GM18511 (cell line): ENCODE measurements at regions not wholly inside any gene's neighbourhood (a gene's known extent, or its start where the extent isn't known, plus 50 kb on each side); places are given as distances from the start of the nearest gene placed in this dataset.

Experiments used
- ATAC-seq: cut with Tn5 transposase; IDR thresholded peaks from one replicate; pipeline ENCODE4 v1.9.1; 2021; ENCODE audit warnings: mild to moderate bottlenecking, moderate library complexity; ENCODE audit not compliant: unreplicated experiment

GRCh38 chr16:86414991-86415740, 95.2 kb upstream of the FOXF1 start:
- no peak for ATAC-seq

DNA sequence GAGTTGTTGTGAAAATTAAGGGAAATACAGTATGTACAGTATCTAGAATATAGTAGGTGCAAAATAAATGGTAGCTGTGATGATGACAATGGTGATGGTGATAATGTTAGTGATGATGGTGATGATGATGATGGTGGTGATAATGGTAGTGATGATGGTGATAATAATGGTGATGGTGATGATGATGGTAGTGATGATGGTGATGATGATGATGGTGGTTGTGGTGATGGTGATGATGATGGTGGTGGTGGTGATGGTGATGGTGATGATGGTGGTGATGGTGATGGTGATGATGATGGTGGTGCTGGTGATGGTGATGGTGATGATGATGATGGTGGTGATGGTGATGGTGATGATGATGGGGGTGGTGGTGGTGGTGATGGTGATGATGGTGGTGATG, 91.3 kb upstream of the FOXF1 start:
- no peak for ATAC-seq

DNA sequence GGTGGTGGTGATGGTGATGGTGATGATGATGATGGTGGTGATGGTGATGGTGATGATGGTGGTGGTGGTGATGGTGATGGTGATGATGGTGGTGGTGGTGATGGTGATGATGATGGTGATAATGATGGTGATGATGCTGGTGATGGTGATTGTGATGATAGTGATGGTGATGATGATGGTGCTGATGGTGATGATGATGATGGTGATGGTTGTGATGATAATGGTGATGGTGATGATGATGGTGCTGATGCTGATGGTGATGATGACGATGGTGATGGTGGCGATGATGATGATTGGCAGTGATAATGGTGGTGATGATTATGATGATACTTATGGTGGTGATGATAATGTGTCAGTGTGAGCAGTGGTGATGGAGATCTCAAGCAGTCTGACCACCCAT, 90.8 kb upstream of the FOXF1 start:
- no peak for ATAC-seq

DNA sequence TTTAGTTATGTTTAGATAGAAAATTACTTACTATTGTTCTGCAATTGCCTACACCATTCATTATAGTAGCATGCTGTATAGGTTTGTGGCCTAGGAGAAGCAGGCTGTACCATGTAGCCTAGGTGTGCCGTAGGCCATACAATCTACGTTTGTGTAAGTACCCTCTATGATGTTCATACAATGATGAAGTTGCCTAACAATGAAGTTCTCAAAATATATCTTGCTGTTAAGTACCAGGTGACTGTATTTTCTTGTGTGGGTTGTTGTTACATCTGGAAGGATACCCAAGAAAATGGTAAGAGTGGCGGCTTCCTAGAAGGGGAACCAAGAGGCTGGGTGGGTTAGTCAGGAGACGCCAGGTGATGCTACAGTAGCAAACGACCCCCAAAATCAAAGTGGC, 88.3 kb upstream of the FOXF1 start:
- no peak for ATAC-seq

GRCh38 chr16:86424398-86424797, 85.9 kb upstream of the FOXF1 start:
- ATAC-seq = no peak

DNA sequence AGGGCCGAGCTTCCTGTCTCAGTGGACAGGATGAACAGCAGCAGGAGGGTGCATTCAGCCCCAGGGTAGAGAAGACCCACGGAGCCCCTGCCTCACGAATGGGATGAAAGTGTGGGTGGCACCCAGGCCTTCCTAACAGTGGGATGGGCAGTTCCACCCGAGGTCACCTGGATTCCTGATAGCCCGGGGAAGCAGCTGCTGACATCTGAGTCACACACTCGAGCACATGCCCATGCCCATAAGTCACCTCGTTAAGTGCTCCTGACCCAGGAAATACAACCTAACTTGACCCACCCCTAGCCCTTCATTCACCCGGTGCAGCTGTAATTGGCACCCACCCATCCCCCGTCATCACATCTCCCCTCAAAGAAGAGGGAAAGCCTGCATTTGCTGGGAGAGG, 85.3 kb upstream of the FOXF1 start:
- no peak for ATAC-seq

GRCh38 chr16:86426063-86426642, 84.2 kb upstream of the FOXF1 start:
- ATAC-seq = no peak

GRCh38 chr16:86427433-86427851, 82.9 kb upstream of the FOXF1 start:
- ATAC-seq = no peak

DNA sequence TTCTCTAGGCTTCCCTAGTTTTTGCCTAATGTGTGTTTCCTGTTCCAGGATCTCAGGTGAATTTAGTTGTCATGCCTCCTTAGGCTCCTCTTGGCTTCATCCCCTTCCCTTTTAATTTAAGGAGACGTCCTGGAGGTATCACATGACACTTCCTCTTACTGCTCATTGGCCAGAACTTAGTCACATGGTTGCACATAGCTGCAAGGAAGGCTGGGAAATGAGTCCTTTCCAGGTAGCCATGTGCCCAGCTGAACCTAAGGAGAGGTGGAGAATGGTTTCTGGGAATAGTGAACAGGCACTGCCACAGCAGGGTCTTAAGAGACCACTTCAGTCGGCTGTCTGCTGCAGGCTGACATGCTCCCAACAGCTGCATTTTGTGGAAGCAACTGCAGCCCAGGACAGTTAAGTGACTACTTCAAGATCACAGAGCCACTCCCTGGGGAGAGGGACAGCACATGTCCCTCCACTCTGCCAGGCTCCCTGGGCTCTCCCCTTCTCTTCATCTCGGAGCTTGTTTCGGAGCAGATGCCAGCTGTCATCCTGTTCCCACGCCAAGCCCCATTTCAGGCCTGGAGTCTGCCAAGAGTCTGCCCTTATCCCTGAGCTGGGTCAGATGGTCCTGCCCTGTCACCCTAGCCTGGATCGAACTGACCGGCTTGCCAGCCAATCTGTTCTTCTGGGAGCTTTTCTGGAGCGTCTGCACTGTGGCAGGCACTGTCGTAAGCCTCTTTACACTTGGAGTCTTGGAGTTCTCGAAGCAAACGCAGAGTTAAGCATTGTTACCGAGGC, 81.4 kb upstream of the FOXF1 start:
- no peak for ATAC-seq

GRCh38 chr16:86429663-86430062, 80.7 kb upstream of the FOXF1 start:
- no peak for ATAC-seq

DNA sequence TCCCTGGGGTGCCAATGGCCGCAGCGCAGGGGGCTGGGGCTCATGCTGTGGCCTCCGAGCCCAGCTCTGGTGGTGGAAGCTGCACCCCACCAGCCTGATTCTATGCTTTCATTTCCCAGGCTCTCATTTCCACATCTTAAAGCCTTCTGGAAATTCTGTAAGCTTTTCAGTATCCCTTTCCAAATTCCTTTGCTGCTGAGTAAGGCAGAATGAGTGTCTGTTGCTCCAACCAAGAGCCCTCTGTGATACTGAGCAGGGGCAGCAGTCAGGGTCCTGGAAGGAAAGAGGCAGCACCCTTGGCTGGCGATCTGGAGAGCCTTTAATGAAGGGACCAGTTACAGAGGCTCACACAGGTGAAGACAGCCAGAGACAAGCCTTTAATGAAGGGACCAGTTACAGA, 79.5 kb upstream of the FOXF1 start:
- ATAC-seq = no peak

- no peak for ATAC-seq
Observed at GRCh38 chr16:86431540-86431939, 78.8 kb upstream of the FOXF1 start.

DNA sequence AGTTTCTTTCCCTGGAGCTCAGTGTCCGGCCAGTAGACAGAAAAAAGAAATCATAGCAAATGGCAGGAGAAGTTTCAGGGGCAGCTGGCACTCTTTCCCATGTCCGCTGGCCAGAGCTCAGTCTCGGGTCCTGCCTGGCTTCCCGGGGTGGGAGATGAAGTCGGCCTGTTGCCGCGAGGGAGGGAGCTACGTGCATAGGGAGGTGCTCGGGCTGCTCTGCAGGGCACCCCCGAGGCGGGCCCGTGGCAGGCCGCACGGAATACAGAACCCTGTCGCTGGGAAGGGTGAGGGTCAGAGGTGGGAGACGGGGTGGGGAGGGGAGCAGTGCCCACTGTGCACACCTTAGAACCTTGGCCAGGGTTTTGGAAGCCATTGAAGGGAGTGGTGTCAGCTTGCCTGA, 78.3 kb upstream of the FOXF1 start:
- no peak for ATAC-seq

- ATAC-seq = no peak
Observed at GRCh38 chr16:86432691-86433090, 77.6 kb upstream of the FOXF1 start.

DNA sequence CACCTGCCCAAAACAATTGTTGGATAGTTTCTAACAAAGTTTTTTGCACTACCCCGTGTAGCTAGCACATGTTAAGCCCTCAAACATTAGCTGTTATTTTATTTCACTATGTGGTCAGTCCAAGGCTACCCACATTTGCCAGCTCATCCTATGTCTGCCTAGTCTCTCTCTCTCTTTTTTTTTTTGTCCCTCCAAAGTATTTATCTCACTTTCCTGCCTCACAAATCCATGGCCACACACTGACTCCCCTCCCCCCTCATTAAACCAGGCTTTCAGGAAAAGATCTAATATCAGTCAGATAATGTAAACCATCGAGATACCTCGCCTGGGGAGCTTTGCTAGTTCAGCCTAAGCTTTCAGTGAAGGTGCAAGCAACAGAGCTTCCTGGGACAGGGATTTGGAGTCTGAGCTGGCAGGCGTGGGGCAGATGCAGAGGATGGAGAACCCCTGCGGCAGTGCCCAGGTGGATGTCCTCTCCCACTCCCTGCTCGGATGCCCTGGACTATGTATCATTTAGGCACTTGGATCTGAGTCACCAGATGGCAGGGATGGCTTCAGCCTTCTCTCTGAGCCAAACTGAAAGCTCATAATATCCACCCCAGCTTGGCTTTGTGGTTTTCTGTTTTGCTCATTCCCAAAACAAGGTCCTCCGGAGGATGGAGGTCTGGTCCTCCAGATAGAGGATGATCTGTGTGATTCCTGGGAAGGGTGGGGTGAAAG, 73.7 kb upstream of the FOXF1 start:
- ATAC-seq = no peak

GRCh38 chr16:86437348-86437747, 73.0 kb upstream of the FOXF1 start:
- no peak for ATAC-seq

DNA sequence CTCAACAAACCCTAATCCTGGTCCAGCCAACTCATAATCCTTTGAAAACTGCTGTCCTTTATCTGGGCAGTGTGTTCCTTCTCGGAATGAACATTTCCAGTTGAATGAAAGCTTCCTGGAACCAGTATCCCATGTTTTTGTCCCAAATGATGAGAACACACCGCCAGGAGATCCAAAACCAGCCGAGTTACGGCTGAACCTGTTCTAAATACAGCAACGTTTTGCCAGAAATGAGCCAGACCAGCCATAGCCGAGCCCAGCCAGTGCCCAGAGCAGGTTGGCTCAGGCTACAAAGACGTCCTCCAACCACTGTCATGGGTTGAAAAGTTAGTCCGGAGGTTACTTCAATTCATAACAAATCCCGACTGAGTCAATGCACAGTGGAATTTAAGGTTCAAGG, 67.6 kb upstream of the FOXF1 start:
- ATAC-seq = no peak

DNA sequence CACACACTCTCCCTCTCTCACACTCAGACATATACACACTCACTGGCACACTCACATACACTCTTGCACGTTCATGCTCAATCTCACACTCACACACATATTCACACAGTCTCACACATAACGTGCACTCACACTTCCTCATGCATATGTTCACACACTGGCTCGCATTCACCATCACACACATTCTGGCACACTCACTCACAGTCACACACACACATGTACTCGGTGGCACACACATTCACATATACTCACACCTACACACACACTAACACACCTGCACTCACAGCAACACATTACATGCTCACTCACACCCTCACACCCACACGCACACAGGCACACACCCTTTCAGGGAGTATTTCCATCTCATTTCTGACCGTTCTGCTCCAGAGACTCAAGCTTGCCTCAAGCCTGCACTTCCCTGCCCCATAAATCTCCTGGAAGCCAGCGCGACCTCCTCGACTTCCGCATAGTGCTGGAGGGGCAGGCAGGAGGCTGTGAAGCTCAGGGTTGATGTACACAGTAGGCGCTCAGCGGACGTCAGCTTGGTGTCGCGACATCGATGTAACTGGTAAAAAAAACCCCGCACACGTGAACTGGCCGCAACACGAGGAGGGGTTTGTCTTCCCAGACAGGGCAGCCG, 66.7 kb upstream of the FOXF1 start:
- ATAC-seq = no peak

GRCh38 chr16:86444261-86444660, 66.1 kb upstream of the FOXF1 start:
- ATAC-seq = no peak

GRCh38 chr16:86444661-86445060, 65.7 kb upstream of the FOXF1 start:
- ATAC-seq = no peak

GRCh38 chr16:86446279-86446678, 64.0 kb upstream of the FOXF1 start:
- ATAC-seq = no peak
